H1 (cell line): ENCODE measurements at regions not wholly inside any gene's neighbourhood (a gene's known extent, or its start where the extent isn't known, plus 50 kb on each side); places are given as distances from the start of the nearest gene placed in this dataset.

ENCODE experiments used
- CTCF ChIA-PET: fragments of 300-600 bp; sonication (Branson Sonifier 250); formaldehyde crosslinking; loops from one replicate; lab custom pipeline; 2021; ENCODE audit not compliant: partially characterized antibody; lab: Charles Lee
- POLR2A ChIA-PET: fragments of 300-600 bp; sonication (Branson Sonifier 250); formaldehyde crosslinking; loops from one replicate; lab custom pipeline; 2021; ENCODE audit warnings: inconsistent platforms; ENCODE audit not compliant: partially characterized antibody; lab: Charles Lee
- DNase-seq, 2 experiments: peaks; one replicate each; pipeline versions ENCODE4 v3.0.0 to v3.0.0-alpha.2; 2010 to 2022; ENCODE audit warnings: low spot score in 2 of 2, low read depth in 1 of 2, mixed read lengths in 1 of 2
- FAIRE-seq: peaks from 2 replicates; lab custom pipeline; 2011; peaks lifted over from hg19 to GRCh38; lab: Jason Lieb, UNC
- H2AFZ ChIP-seq: 2 replicates; pipeline ENCODE4 v1.8.1; 2012; ENCODE audit warnings: low read length, inconsistent platforms
- H2AK5ac ChIP-seq: 2 replicates; pipeline ENCODE4 v1.6.1; 2013; ENCODE audit warnings: low read depth, low read length
- H2BK120ac ChIP-seq: replicated peaks from 2 replicates; pipeline ENCODE3; 2013; ENCODE audit warnings: low read depth, low read length, inconsistent platforms
- H2BK12ac ChIP-seq: 2 replicates; pipeline ENCODE4 v1.6.1; 2013; ENCODE audit warnings: low read depth, low read length
- H2BK15ac ChIP-seq: 2 replicates; pipeline ENCODE4 v1.6.1; 2013; ENCODE audit warnings: low read length
- H2BK20ac ChIP-seq: 2 replicates; pipeline ENCODE4 v1.6.1; 2013; ENCODE audit warnings: low read length
- H2BK5ac ChIP-seq: 2 replicates; pipeline ENCODE4 v1.6.1; 2013; ENCODE audit warnings: low read depth, low read length
- H3K14ac ChIP-seq: 2 replicates; pipeline ENCODE4 v1.6.1; 2013; ENCODE audit warnings: inconsistent platforms; ENCODE audit not compliant: insufficient read length
- H3K18ac ChIP-seq: 2 replicates; pipeline ENCODE4 v1.6.1; 2013; ENCODE audit warnings: low read length; ENCODE audit errors: extremely low read depth
- H3K23ac ChIP-seq: 2 replicates; pipeline ENCODE4 v1.6.1; 2013; ENCODE audit warnings: inconsistent platforms; ENCODE audit not compliant: insufficient read length
- H3K23me2 ChIP-seq: 2 replicates; pipeline ENCODE4 v1.6.1; 2013; ENCODE audit warnings: low read depth, low read length
- H3K27ac ChIP-seq: 2 replicates; pipeline ENCODE4 v1.6.1; 2011; ENCODE audit warnings: low read depth, low read length, inconsistent platforms
- H3K27me3 ChIP-seq, 4 experiments: replicated peaks in 1 of 4; 1 replicate in 1 of 4; 2 replicates in 3 of 4; pipeline versions ENCODE4 v1.6.1 to v1.8.1; 2011 to 2013; ENCODE audit warnings: low read length in 3 of 4, mild to moderate bottlenecking in 3 of 4, inconsistent platforms in 2 of 4, mixed read lengths in 2 of 4, moderate library complexity in 1 of 4; ENCODE audit not compliant: control insufficient read depth in 3 of 4, insufficient read depth in 3 of 4; ENCODE audit errors: extremely low read depth in 1 of 4
- H3K36me3 ChIP-seq, 4 experiments: 2 replicates each; pipeline versions ENCODE4 v1.6.1 to v1.8.1; 2011 to 2013; ENCODE audit warnings: mild to moderate bottlenecking in 4 of 4, low read length in 3 of 4, moderate library complexity in 2 of 4, control low read depth in 1 of 4, inconsistent platforms in 1 of 4; ENCODE audit not compliant: insufficient read depth in 4 of 4, control insufficient read depth in 2 of 4
- H3K4ac ChIP-seq: replicated peaks from 2 replicates; pipeline ENCODE3; 2013; ENCODE audit warnings: low read length, low read depth, mixed read lengths, inconsistent platforms; ENCODE audit not compliant: insufficient read length
- H3K4me1 ChIP-seq, 4 experiments: replicated peaks in 1 of 4; 1 replicate in 1 of 4; 2 replicates in 3 of 4; pipeline versions ENCODE4 v1.6.1 to v1.8.1; 2011 to 2013; ENCODE audit warnings: low read length in 3 of 4, inconsistent platforms in 2 of 4, mixed read lengths in 1 of 4; ENCODE audit not compliant: insufficient read depth in 4 of 4, control insufficient read depth in 3 of 4
- H3K4me2 ChIP-seq, 2 experiments: 2 replicates each; pipeline versions ENCODE4 v1.6.1 to v1.8.1; 2011 to 2013; ENCODE audit warnings: low read depth in 2 of 2, low read length in 2 of 2, control low read depth in 1 of 2, inconsistent platforms in 1 of 2, mild to moderate bottlenecking in 1 of 2; ENCODE audit not compliant: insufficient read depth in 1 of 2
- H3K4me3 ChIP-seq, 4 experiments: fragments of 200-600, 300-600 bp in 1 of 4; sonication (generic), shearing (Covaris generic), sonication (Bioruptor Twin) in 1 of 4; 2 replicates each; pipeline versions ENCODE4 v1.5.1 to v1.8.1; 2011 to 2016; ENCODE audit warnings: low read length in 4 of 4, low read depth in 3 of 4, control low read depth in 2 of 4, inconsistent platforms in 2 of 4, mild to moderate bottlenecking in 2 of 4, mixed read lengths in 1 of 4, moderate library complexity in 1 of 4; ENCODE audit not compliant: insufficient read depth in 2 of 4; ENCODE audit errors: extremely low read depth in 1 of 4
- H3K56ac ChIP-seq: replicated peaks from 2 replicates; pipeline ENCODE3; 2013; ENCODE audit warnings: low read depth, mild to moderate bottlenecking, mixed read lengths, low read length, inconsistent platforms; ENCODE audit not compliant: insufficient read length
- H3K79me1 ChIP-seq: 2 replicates; pipeline ENCODE4 v1.6.1; 2013; ENCODE audit warnings: low read depth, low read length, control low read depth
- H3K79me2 ChIP-seq, 2 experiments: 2 replicates each; pipeline versions ENCODE4 v1.6.1 to v1.8.1; 2012 to 2013; ENCODE audit warnings: low read length in 2 of 2, mild to moderate bottlenecking in 2 of 2, inconsistent platforms in 1 of 2; ENCODE audit not compliant: insufficient read depth in 2 of 2, control insufficient read depth in 1 of 2
- H3K9ac ChIP-seq, 4 experiments: replicated peaks in 1 of 4; 1 replicate in 1 of 4; 2 replicates in 3 of 4; pipeline versions ENCODE4 v1.6.1 to v1.8.1; 2011 to 2013; ENCODE audit warnings: low read depth in 3 of 4, low read length in 3 of 4, control low read depth in 2 of 4, mild to moderate bottlenecking in 2 of 4, moderate library complexity in 2 of 4, inconsistent platforms in 1 of 4; ENCODE audit errors: extremely low read depth in 1 of 4
- H3K9me3 ChIP-seq, 2 experiments: 2 replicates each; pipeline versions ENCODE4 v1.6.1 to v1.8.1; 2012 to 2013; ENCODE audit warnings: mild to moderate bottlenecking in 2 of 2, moderate library complexity in 2 of 2, control low read depth in 1 of 2, inconsistent platforms in 1 of 2, low read depth in 1 of 2, low read length in 1 of 2, mixed read lengths in 1 of 2; ENCODE audit not compliant: insufficient read depth in 2 of 2
- H4K20me1 ChIP-seq, 2 experiments: replicated peaks in 1 of 2; 2 replicates each; pipeline versions ENCODE3 to v1.8.1; 2011 to 2013; ENCODE audit warnings: inconsistent platforms in 2 of 2, low read length in 2 of 2, mild to moderate bottlenecking in 1 of 2; ENCODE audit not compliant: insufficient read depth in 2 of 2, control insufficient read depth in 1 of 2
- H4K5ac ChIP-seq: 2 replicates; pipeline ENCODE4 v1.6.1; 2013; ENCODE audit warnings: low read length, low read depth, mixed read lengths, inconsistent platforms; ENCODE audit not compliant: insufficient read length
- H4K8ac ChIP-seq: 2 replicates; pipeline ENCODE4 v1.8.0; 2013; ENCODE audit warnings: mild to moderate bottlenecking, moderate library complexity, low read length, inconsistent platforms; ENCODE audit not compliant: insufficient read depth; ENCODE audit errors: extremely low read depth
- H4K91ac ChIP-seq: replicated peaks from 2 replicates; pipeline ENCODE3; 2013; ENCODE audit warnings: low read length, mixed read lengths, inconsistent platforms; ENCODE audit not compliant: insufficient read length
- CEBPB ChIP-seq: IDR thresholded peaks from 2 replicates; pipeline ENCODE4 v1.6.1; 2012; ENCODE audit warnings: low read depth, low read length
- CTBP2 ChIP-seq: IDR thresholded peaks from 2 replicates; pipeline ENCODE4 v1.7.0; 2011; ENCODE audit warnings: borderline replicate concordance, mild to moderate bottlenecking, moderate library complexity, mixed read lengths, low read length; ENCODE audit not compliant: insufficient read depth, insufficient read length
- whole genome bisulfite sequencing, 2 experiments: shearing (Covaris generic) in 1 of 2; methylation state at CpG; one replicate each; pipeline versions ENCODE4 v1.1.6 to v1.1.7; 2013 to 2015; ENCODE audit warnings: low lambda C conversion rate in 2 of 2, mixed read lengths in 2 of 2, inconsistent platforms in 1 of 2, low coverage in 1 of 2, missing lambda C conversion rate in 1 of 2; ENCODE audit not compliant: insufficient replicate concordance in 2 of 2, insufficient coverage in 1 of 2, insufficient read length in 1 of 2; ENCODE audit errors: extremely low coverage in 1 of 2, missing lambda C conversion rate in 1 of 2; 5-methylcytosine and 5-hydroxymethylcytosine counted together

GRCh38 chr17:62219221-62219899 is 154.3 kb upstream of the MED13 start:
- Histone ChIP-seq H3K36me3 (no peaks in the 10 kb centered on the region), H3K9me3 (no peaks in the 10 kb centered on the region), H3K9ac (no peak overlapping the region), H2AFZ (no peak overlapping the region), H4K5ac (no peak overlapping the region), H2AK5ac (no peak overlapping the region), H4K8ac (no peak overlapping the region), H3K4ac (no peak overlapping the region), H3K4me3 (no peak overlapping the region), H2BK20ac (no peak overlapping the region), H3K14ac (no peak overlapping the region), H4K20me1 (no peaks in the 10 kb centered on the region), H3K4me2 (no peak overlapping the region), H2BK5ac (no peak overlapping the region), H3K4me1 (no peaks in the 10 kb centered on the region), H3K79me1 (no peaks in the 10 kb centered on the region), H3K79me2 (no peaks in the 10 kb centered on the region), H3K23ac (no peak overlapping the region), H2BK120ac (no peak overlapping the region), H3K56ac (no peak overlapping the region), H2BK15ac (no peak overlapping the region), H3K23me2 (no peaks in the 10 kb centered on the region), H3K27ac (no peak overlapping the region), H3K27me3 (no peaks in the 10 kb centered on the region), H2BK12ac (no peak overlapping the region), H4K91ac (no peak overlapping the region), H3K18ac (no peak overlapping the region)
- CTCF ChIA-PET: interaction anchor here (0.9 kb wide), 1 partner anchor 110 kb away, joined by 3 read pairs; no protein-coding TSS in a partner anchor
- TF ChIP-seq CEBPB (peak; percentile 29; the same call in 1 of the 2 replicates), CTBP2 (no peak)
- POLR2A ChIA-PET: no interaction called here
- WGBS, 2 experiments: 88% methylated on average over 7 of the region's 7 CpGs; no CpG with 5 or more reads in 1 of the 2 experiments
- FAIRE-seq (no peak), DNase-seq (no peak)
